Effector memory CD4-positive, alpha-beta T cell (primary cell): ENCODE measurements at regions not wholly inside any gene's neighbourhood (a gene's known extent, or its start where the extent isn't known, plus 50 kb on each side); places are given as distances from the start of the nearest gene placed in this dataset.

Experiments
- DNase-seq, 3 donors: peaks; one replicate each; pipeline ENCODE4 v3.0.0-alpha.2; 2020
- H3K27ac ChIP-seq: 2 replicates; pipeline ENCODE4 v1.7.0; 2013; ENCODE audit warnings: mild to moderate bottlenecking, low read length, moderate library complexity; ENCODE audit not compliant: insufficient read depth, poor library complexity, severe bottlenecking
- H3K27me3 ChIP-seq: replicated peaks from 2 replicates; pipeline ENCODE4 v1.7.0; 2013; ENCODE audit warnings: mild to moderate bottlenecking, low read length; ENCODE audit not compliant: insufficient read depth, control insufficient read depth, poor library complexity, severe bottlenecking
- H3K36me3 ChIP-seq: 2 replicates; pipeline ENCODE4 v1.7.0; 2013; ENCODE audit warnings: mild to moderate bottlenecking, low read length, moderate library complexity; ENCODE audit not compliant: control insufficient read depth, insufficient read depth
- H3K4me1 ChIP-seq: 2 replicates; pipeline ENCODE4 v1.7.0; 2013; ENCODE audit warnings: low read length, mild to moderate bottlenecking; ENCODE audit not compliant: control insufficient read depth, insufficient read depth, poor library complexity, severe bottlenecking
- H3K4me3 ChIP-seq: 2 replicates; pipeline ENCODE4 v1.7.0; 2013; ENCODE audit warnings: low read length, low read depth, mild to moderate bottlenecking; ENCODE audit not compliant: insufficient read depth, poor library complexity, severe bottlenecking
- H3K9me3 ChIP-seq: 2 replicates; pipeline ENCODE4 v1.7.0; 2013; ENCODE audit warnings: mild to moderate bottlenecking, low read length, moderate library complexity; ENCODE audit not compliant: control insufficient read depth

DNA sequence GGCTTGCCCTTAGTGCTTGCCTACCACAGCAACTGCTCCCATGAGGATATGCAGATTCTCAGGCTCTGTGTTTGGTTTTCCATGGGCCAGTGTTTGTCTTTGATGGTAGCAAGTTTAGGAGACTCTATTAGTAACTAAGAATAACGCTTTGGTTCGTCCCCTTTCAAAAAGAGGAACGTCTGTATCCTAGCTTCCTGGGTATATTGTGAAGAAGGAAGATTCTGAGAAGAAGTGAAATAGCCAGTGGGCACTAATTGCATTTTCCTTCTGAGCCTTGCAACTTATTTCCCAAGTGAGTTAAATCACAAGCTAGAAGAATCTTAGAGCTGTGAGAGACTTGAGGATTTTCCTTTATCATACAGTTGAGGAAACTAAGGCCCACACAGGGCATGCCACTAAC is 376.8 kb downstream of the PIK3R1 start:
- no peaks in the 10 kb centered on the region for H3K9me3 ChIP-seq
- DNase-seq, result no peak
- H3K27me3 ChIP-seq, result peaks cover 3% of the 10 kb centered on the region
- H3K4me3 ChIP-seq, result no peak overlapping the region
- H3K4me1 ChIP-seq, result no peaks in the 10 kb centered on the region
- H3K36me3 ChIP-seq, result no peaks in the 10 kb centered on the region
- no peak overlapping the region for H3K27ac ChIP-seq

GRCh38 chr5:68593211-68593671 is 377.7 kb downstream of the PIK3R1 start:
- H3K27ac ChIP-seq, result no peak overlapping the region
- H3K4me1 ChIP-seq, result no peaks in the 10 kb centered on the region
- H3K36me3 ChIP-seq, result no peaks in the 10 kb centered on the region
- H3K27me3 ChIP-seq, result peaks cover 3% of the 10 kb centered on the region
- DNase-seq, result no peak
- H3K4me3 ChIP-seq, result no peak overlapping the region
- no peaks in the 10 kb centered on the region for H3K9me3 ChIP-seq

- H3K9me3 ChIP-seq, result peaks cover 4% of the 10 kb centered on the region
- H3K27ac ChIP-seq, result no peak overlapping the region
- no peaks in the 10 kb centered on the region for H3K4me1 ChIP-seq
- H3K36me3 ChIP-seq, result no peaks in the 10 kb centered on the region
- H3K27me3 ChIP-seq, result no peaks in the 10 kb centered on the region
- no peak overlapping the region for H3K4me3 ChIP-seq
- DNase-seq, result no peak
Measured at GRCh38 chr5:68612972-68613371, 397.4 kb downstream of the PIK3R1 start.

- no peak overlapping the region for H3K27ac ChIP-seq
- no peaks in the 10 kb centered on the region for H3K9me3 ChIP-seq
- no peak overlapping the region for H3K4me3 ChIP-seq
Measured at GRCh38 chr5:68618501-68618900, 402.9 kb downstream of the PIK3R1 start.

GRCh38 chr5:68627001-68627400 is 411.4 kb downstream of the PIK3R1 start:
- no peaks in the 10 kb centered on the region for H3K4me1 ChIP-seq
- H3K9me3 ChIP-seq, result no peaks in the 10 kb centered on the region
- no peak overlapping the region for H3K4me3 ChIP-seq
- DNase-seq, result no peak
- no peaks in the 10 kb centered on the region for H3K27me3 ChIP-seq
- no peak overlapping the region for H3K27ac ChIP-seq
- H3K36me3 ChIP-seq, result no peaks in the 10 kb centered on the region

More at GRCh38 chr5:68618501-68618900, 402.9 kb downstream of the PIK3R1 start:
- no peak for DNase-seq
- Histone ChIP-seq H3K36me3 (no peaks in the 10 kb centered on the region), H3K4me1 (no peaks in the 10 kb centered on the region), H3K27me3 (no peaks in the 10 kb centered on the region)

- no peak for DNase-seq
- Histone ChIP-seq H3K27ac (no peak overlapping the region), H3K9me3 (no peaks in the 10 kb centered on the region), H3K4me3 (no peak overlapping the region), H3K27me3 (no peaks in the 10 kb centered on the region), H3K4me1 (no peaks in the 10 kb centered on the region), H3K36me3 (no peaks in the 10 kb centered on the region)
Measured at GRCh38 chr5:68628082-68628814, 412.7 kb downstream of the PIK3R1 start.

- no peak overlapping the region for H3K27ac ChIP-seq
- no peak for DNase-seq
Measured at GRCh38 chr5:68630354-68630753, 414.8 kb downstream of the PIK3R1 start.

GRCh38 chr5:68631884-68632283 is 416.3 kb downstream of the PIK3R1 start:
- Histone ChIP-seq H3K36me3 (no peaks in the 10 kb centered on the region), H3K4me3 (no peak overlapping the region), H3K27ac (no peak overlapping the region), H3K4me1 (no peaks in the 10 kb centered on the region), H3K9me3 (no peaks in the 10 kb centered on the region), H3K27me3 (no peaks in the 10 kb centered on the region)
- no peak for DNase-seq

More at GRCh38 chr5:68630354-68630753, 414.8 kb downstream of the PIK3R1 start:
- Histone ChIP-seq H3K4me3 (no peak overlapping the region), H3K9me3 (no peaks in the 10 kb centered on the region), H3K27me3 (no peaks in the 10 kb centered on the region), H3K36me3 (no peaks in the 10 kb centered on the region), H3K4me1 (no peaks in the 10 kb centered on the region)

GRCh38 chr5:68641211-68641610 is 425.7 kb downstream of the PIK3R1 start:
- Histone ChIP-seq H3K4me1 (no peaks in the 10 kb centered on the region), H3K4me3 (no peak overlapping the region), H3K27me3 (no peaks in the 10 kb centered on the region), H3K9me3 (no peaks in the 10 kb centered on the region), H3K36me3 (no peaks in the 10 kb centered on the region), H3K27ac (no peak overlapping the region)
- no peak for DNase-seq

GRCh38 chr5:68643064-68643463 is 427.5 kb downstream of the PIK3R1 start:
- no peak overlapping the region for H3K4me3 ChIP-seq
- no peak for DNase-seq
- H3K27me3 ChIP-seq, result no peaks in the 10 kb centered on the region
- H3K27ac ChIP-seq, result no peak overlapping the region
- H3K4me1 ChIP-seq, result no peaks in the 10 kb centered on the region
- H3K9me3 ChIP-seq, result no peaks in the 10 kb centered on the region
- H3K36me3 ChIP-seq, result no peaks in the 10 kb centered on the region
